Activated naive CD4-positive, alpha-beta T cell treated with anti-CD3 and anti-CD28 coated beads, Interleukin-2, amount 50 U/mL, for 24 hours (primary cell): ENCODE measurements at regions not wholly inside any gene's neighbourhood (a gene's known extent, or its start where the extent isn't known, plus 50 kb on each side); places are given as distances from the start of the nearest gene placed in this dataset.

Source experiments
- H3K27ac Mint-ChIP-seq: one replicate; pipeline ENCODE4 v1.8.0; 2021; ENCODE audit warnings: mild to moderate bottlenecking, mixed read lengths
- H3K27me3 Mint-ChIP-seq: one replicate; pipeline ENCODE4 v1.8.0; 2021; ENCODE audit warnings: mixed read lengths
- H3K36me3 Mint-ChIP-seq: one replicate; pipeline ENCODE4 v1.8.0; 2021; ENCODE audit warnings: mixed read lengths
- H3K4me1 Mint-ChIP-seq: one replicate; pipeline ENCODE4 v1.8.0; 2021; ENCODE audit warnings: mixed read lengths
- H3K4me3 Mint-ChIP-seq: one replicate; pipeline ENCODE4 v1.8.0; 2021; ENCODE audit warnings: mild to moderate bottlenecking, mixed read lengths
- H3K9me3 Mint-ChIP-seq: one replicate; pipeline ENCODE4 v1.8.0; 2021; ENCODE audit warnings: mixed read lengths

GRCh38 chr16:9522614-9523013 is 431.2 kb downstream of the HAPSTR1 start:
- no peaks in the 10 kb centered on the region for H3K4me1 Mint-ChIP-seq
- no peak overlapping the region for H3K4me3 Mint-ChIP-seq

GRCh38 chr16:9523994-9524393 is 432.6 kb downstream of the HAPSTR1 start:
- peaks cover 6% of the 10 kb centered on the region for H3K9me3 Mint-ChIP-seq
- no peaks in the 10 kb centered on the region for H3K4me1 Mint-ChIP-seq
- no peaks in the 10 kb centered on the region for H3K36me3 Mint-ChIP-seq
- H3K27ac Mint-ChIP-seq: no peak overlapping the region
- H3K27me3 Mint-ChIP-seq: no peaks in the 10 kb centered on the region
- H3K4me3 Mint-ChIP-seq: no peak overlapping the region

More at GRCh38 chr16:9522614-9523013, 431.2 kb downstream of the HAPSTR1 start:
- Mint-ChIP-seq H3K27me3 (no peaks in the 10 kb centered on the region), H3K9me3 (peaks cover 6% of the 10 kb centered on the region), H3K27ac (no peak overlapping the region), H3K36me3 (no peaks in the 10 kb centered on the region)

GRCh38 chr16:9525037-9525436 is 433.6 kb downstream of the HAPSTR1 start:
- Mint-ChIP-seq H3K27me3 (no peaks in the 10 kb centered on the region), H3K4me1 (no peaks in the 10 kb centered on the region), H3K9me3 (peaks cover 6% of the 10 kb centered on the region), H3K36me3 (no peaks in the 10 kb centered on the region), H3K27ac (no peak overlapping the region), H3K4me3 (no peak overlapping the region)

GRCh38 chr16:9526791-9527190 is 435.3 kb downstream of the HAPSTR1 start:
- H3K27ac Mint-ChIP-seq: no peak overlapping the region
- H3K36me3 Mint-ChIP-seq: no peaks in the 10 kb centered on the region
- H3K4me3 Mint-ChIP-seq: no peak overlapping the region
- no peaks in the 10 kb centered on the region for H3K4me1 Mint-ChIP-seq
- H3K9me3 Mint-ChIP-seq: no peaks in the 10 kb centered on the region
- no peaks in the 10 kb centered on the region for H3K27me3 Mint-ChIP-seq

- Mint-ChIP-seq H3K4me1 (no peaks in the 10 kb centered on the region), H3K27me3 (no peaks in the 10 kb centered on the region), H3K4me3 (no peak overlapping the region), H3K27ac (no peak overlapping the region), H3K36me3 (no peaks in the 10 kb centered on the region), H3K9me3 (no peaks in the 10 kb centered on the region)
Observed at GRCh38 chr16:9527976-9528375, 436.5 kb downstream of the HAPSTR1 start.

- H3K27me3 Mint-ChIP-seq: no peaks in the 10 kb centered on the region
- no peak overlapping the region for H3K27ac Mint-ChIP-seq
- H3K9me3 Mint-ChIP-seq: no peaks in the 10 kb centered on the region
- H3K4me1 Mint-ChIP-seq: no peaks in the 10 kb centered on the region
- no peak overlapping the region for H3K4me3 Mint-ChIP-seq
- no peaks in the 10 kb centered on the region for H3K36me3 Mint-ChIP-seq
Observed at GRCh38 chr16:9528511-9529079, 437.2 kb downstream of the HAPSTR1 start.

GRCh38 chr16:9533042-9533441 is 441.6 kb downstream of the HAPSTR1 start:
- Mint-ChIP-seq H3K4me3 (no peak overlapping the region), H3K4me1 (no peaks in the 10 kb centered on the region), H3K9me3 (peaks cover 5% of the 10 kb centered on the region), H3K27me3 (no peaks in the 10 kb centered on the region), H3K27ac (no peak overlapping the region), H3K36me3 (no peaks in the 10 kb centered on the region)

- Mint-ChIP-seq H3K27me3 (no peaks in the 10 kb centered on the region), H3K9me3 (peaks cover 5% of the 10 kb centered on the region), H3K27ac (no peak overlapping the region)
Observed at GRCh38 chr16:9534759-9535158, 443.3 kb downstream of the HAPSTR1 start.

GRCh38 chr16:9536905-9537304 is 445.5 kb downstream of the HAPSTR1 start:
- no peaks in the 10 kb centered on the region for H3K27me3 Mint-ChIP-seq
- H3K4me3 Mint-ChIP-seq: no peak overlapping the region
- H3K36me3 Mint-ChIP-seq: no peaks in the 10 kb centered on the region
- no peaks in the 10 kb centered on the region for H3K4me1 Mint-ChIP-seq
- peaks cover 5% of the 10 kb centered on the region for H3K9me3 Mint-ChIP-seq
- H3K27ac Mint-ChIP-seq: no peak overlapping the region

More at GRCh38 chr16:9534759-9535158, 443.3 kb downstream of the HAPSTR1 start:
- Mint-ChIP-seq H3K4me3 (no peak overlapping the region), H3K4me1 (no peaks in the 10 kb centered on the region), H3K36me3 (no peaks in the 10 kb centered on the region)

GRCh38 chr16:9539346-9539745 is 447.9 kb downstream of the HAPSTR1 start:
- Mint-ChIP-seq H3K4me1 (no peaks in the 10 kb centered on the region), H3K27ac (no peak overlapping the region), H3K27me3 (no peaks in the 10 kb centered on the region), H3K36me3 (no peaks in the 10 kb centered on the region), H3K9me3 (peaks cover 5% of the 10 kb centered on the region), H3K4me3 (no peak overlapping the region)

GRCh38 chr16:9541723-9542122 is 450.3 kb downstream of the HAPSTR1 start:
- Mint-ChIP-seq H3K27ac (no peak overlapping the region), H3K27me3 (no peaks in the 10 kb centered on the region), H3K36me3 (no peaks in the 10 kb centered on the region), H3K9me3 (peaks cover 12% of the 10 kb centered on the region), H3K4me3 (no peak overlapping the region), H3K4me1 (no peaks in the 10 kb centered on the region)

- H3K27me3 Mint-ChIP-seq: no peaks in the 10 kb centered on the region
- H3K27ac Mint-ChIP-seq: no peak overlapping the region
- peaks cover 12% of the 10 kb centered on the region for H3K9me3 Mint-ChIP-seq
- H3K4me3 Mint-ChIP-seq: no peak overlapping the region
- no peaks in the 10 kb centered on the region for H3K4me1 Mint-ChIP-seq
- no peaks in the 10 kb centered on the region for H3K36me3 Mint-ChIP-seq
Observed at GRCh38 chr16:9542165-9542755, 450.8 kb downstream of the HAPSTR1 start.

- H3K4me3 Mint-ChIP-seq: no peak overlapping the region
- H3K27me3 Mint-ChIP-seq: no peaks in the 10 kb centered on the region
- peaks cover 12% of the 10 kb centered on the region for H3K9me3 Mint-ChIP-seq
- no peaks in the 10 kb centered on the region for H3K36me3 Mint-ChIP-seq
- H3K4me1 Mint-ChIP-seq: no peaks in the 10 kb centered on the region
- peak overlapping the region; percentile 3 for H3K27ac Mint-ChIP-seq
Observed at GRCh38 chr16:9545522-9546437, 454.3 kb downstream of the HAPSTR1 start.

- no peaks in the 10 kb centered on the region for H3K4me1 Mint-ChIP-seq
- no peak overlapping the region for H3K4me3 Mint-ChIP-seq
- no peaks in the 10 kb centered on the region for H3K27me3 Mint-ChIP-seq
- H3K9me3 Mint-ChIP-seq: peaks cover 12% of the 10 kb centered on the region
- H3K27ac Mint-ChIP-seq: peak overlapping the region; percentile 3
- H3K36me3 Mint-ChIP-seq: no peaks in the 10 kb centered on the region
Observed at GRCh38 chr16:9546438-9546786, 455.0 kb downstream of the HAPSTR1 start.

GRCh38 chr16:9549487-9549886 is 458.0 kb downstream of the HAPSTR1 start:
- Mint-ChIP-seq H3K4me3 (no peak overlapping the region), H3K9me3 (peaks cover 16% of the 10 kb centered on the region), H3K27ac (no peak overlapping the region), H3K4me1 (no peaks in the 10 kb centered on the region), H3K36me3 (no peaks in the 10 kb centered on the region), H3K27me3 (no peaks in the 10 kb centered on the region)

- H3K4me1 Mint-ChIP-seq: no peaks in the 10 kb centered on the region
- H3K27me3 Mint-ChIP-seq: no peaks in the 10 kb centered on the region
- H3K9me3 Mint-ChIP-seq: peaks cover 9% of the 10 kb centered on the region
- H3K36me3 Mint-ChIP-seq: no peaks in the 10 kb centered on the region
- no peak overlapping the region for H3K27ac Mint-ChIP-seq
- H3K4me3 Mint-ChIP-seq: no peak overlapping the region
Observed at GRCh38 chr16:9555051-9555450, 463.6 kb downstream of the HAPSTR1 start.
